Renal pelvis (tissue), 1 donor: ENCODE measurements at regions not wholly inside any gene's neighbourhood (a gene's known extent, or its start where the extent isn't known, plus 50 kb on each side); places are given as distances from the start of the nearest gene placed in this dataset.

Experiments used
- DNase-seq: peaks from one replicate; pipeline ENCODE4 v3.0.0-alpha.2; 2013

DNA sequence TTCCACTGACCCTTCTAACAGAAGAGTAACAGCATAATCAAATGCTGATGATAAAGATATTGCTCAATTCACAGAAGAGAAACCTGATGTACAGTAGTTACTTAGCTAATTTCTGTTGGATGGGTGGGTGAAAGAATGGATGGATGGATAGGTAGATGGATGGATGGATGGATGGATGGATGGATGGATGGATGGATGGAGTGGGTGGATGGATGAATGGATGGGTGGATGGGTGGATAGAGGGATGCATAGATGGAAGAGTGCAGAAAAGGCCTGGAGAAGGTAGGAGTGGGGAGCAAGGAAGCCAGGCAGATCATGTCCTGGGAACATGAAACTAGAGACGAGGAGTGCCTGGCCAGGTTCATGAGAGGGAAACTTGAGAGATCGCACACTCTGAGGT, 520.9 kb downstream of the BCL11B start:
- no peak for DNase-seq

DNA sequence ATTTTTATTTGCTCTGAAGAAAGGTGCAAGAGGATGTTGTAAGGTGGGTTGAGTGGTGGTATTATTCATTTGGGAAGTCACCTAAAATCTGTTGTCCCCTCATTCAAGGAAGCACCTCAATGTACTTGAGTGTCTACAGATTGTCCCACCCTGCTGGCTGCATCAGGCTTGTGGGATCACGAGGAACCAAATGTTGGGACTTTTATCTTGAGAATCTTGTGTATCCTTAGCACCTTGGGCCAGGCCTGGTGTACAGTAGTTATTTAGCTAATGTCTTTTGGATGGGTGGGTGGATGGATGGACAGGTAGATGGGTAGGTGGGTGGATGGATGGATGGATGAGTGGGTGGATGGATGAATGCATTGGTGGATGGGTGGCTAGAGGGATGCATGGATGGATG, 519.3 kb downstream of the BCL11B start:
- no peak for DNase-seq

DNA sequence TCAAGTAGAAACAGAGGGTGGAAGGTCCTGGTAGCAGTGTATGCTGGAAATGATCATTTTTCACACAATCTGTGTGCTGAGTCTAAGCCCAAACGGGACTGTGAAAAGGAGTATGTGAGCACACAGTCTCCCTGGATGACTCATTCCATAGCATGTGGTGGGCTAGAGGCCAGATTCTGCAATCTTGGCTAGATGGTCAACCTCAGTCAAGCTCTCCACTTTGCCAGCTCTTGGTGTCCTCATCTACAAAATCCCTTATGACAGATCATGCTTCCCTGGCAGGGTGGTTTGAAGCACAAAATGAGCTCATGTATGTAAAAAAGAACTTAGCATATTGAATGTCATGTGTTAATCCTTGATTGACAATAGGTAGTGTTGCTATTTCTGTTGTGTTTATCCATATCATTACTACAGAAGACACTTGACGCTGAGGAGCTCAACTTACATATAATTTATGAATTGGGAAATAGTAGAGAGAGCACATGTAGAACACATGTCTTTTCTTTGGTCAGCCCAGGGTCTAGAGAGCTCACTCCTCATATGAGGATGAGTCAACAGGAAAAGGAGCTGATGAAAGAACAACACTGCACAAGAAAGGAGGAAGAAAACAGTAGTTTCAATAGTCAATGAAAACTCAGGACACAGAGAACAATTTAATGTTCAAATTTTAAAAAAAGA, 517.5 kb downstream of the BCL11B start:
- DNase-seq: no peak

DNA sequence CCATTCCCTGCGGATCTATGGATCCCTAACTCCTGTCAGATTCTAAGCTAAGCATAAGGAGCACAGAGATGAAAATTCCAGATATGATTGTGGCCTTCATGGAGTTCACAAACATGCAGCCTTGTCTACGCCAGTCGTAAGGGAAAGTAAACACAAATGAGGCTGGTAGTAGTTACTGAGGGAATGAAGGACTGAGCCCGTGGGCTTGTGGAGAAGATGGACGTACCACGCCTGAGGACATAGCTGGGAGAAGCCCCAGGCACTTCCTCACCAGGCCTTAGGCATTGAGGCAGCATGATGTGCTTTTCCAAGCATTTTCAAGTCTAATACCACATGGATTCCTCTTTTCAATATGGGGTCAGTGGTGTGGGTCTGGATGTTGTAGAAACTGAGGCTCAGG, 515.2 kb downstream of the BCL11B start:
- no peak for DNase-seq

DNA sequence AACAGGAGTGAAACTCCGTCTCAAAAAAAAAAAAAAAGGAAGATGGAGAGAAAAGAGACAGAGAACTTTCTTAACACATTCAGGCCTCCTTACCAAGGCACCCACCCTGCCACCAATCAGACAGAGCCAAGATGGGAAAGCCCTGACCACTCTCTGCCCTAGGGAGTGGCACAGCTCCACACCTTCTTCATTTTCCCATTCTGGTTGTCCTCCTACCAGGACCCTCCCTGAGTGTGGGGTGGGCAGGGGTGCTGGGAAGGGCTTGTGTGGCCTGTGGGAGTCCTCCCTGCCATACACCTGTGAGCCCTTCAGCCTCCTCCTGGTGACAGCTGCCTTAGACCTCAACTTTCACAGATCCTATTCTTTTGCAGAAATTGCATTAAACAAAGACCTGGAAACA, 513.6 kb downstream of the BCL11B start:
- no peak for DNase-seq

DNA sequence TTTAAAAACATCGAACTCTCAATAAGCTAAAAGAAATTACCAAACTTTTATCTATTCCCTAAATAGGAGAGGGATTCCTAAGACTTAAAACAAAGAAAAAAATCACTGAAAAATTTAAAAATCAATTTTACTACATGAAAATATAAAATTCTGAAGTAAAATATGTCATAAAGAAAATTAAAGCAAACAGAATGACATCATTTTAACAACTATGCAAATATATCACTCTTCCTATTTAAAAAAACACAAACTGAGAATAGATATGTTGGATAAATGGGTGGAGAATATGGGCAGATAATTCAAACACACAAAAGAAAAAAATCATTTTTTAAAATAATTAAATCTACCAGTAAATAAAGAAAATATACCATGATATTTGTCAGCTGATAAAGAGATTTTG, 510.0 kb downstream of the BCL11B start:
- no peak for DNase-seq

DNA sequence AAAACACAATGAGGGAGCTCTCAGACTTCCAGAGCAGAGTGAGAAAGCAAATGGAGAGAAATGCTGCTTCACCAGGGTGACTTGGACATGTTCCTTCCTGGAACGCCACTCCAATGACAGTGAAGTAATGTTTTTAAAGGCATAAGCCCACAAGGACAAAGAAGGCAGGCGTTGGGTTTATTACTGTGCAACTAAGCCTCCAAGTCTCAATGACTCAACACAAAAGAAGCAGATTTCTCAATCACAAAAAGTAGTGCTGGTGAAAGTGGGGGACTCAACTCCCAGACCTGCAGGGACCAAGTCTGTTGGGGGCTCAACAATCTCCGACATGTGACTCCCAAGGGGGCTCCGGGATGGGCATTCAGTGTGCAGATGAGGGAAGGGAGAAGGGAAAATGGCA, 505.2 kb downstream of the BCL11B start:
- DNase-seq: no peak

DNA sequence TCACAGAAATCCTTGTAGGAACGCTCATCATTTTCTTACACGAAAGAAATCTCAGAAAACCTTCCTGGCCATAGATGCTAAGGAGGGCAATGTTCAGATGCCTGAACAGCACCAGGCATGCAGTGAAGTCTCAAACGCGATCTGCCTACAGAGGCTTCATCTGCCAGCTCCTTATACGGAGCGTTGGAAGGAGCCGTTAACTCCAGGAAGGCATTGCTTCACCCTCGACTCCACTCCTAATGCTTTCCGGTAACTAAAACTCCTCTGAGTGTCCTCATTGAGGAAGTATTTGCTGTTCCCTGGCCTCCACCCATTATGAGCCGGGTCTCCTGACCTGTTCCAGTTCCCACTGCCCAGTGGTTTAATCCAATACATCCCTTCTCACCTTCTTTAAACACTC, 502.7 kb downstream of the BCL11B start:
- DNase-seq: no peak

DNA sequence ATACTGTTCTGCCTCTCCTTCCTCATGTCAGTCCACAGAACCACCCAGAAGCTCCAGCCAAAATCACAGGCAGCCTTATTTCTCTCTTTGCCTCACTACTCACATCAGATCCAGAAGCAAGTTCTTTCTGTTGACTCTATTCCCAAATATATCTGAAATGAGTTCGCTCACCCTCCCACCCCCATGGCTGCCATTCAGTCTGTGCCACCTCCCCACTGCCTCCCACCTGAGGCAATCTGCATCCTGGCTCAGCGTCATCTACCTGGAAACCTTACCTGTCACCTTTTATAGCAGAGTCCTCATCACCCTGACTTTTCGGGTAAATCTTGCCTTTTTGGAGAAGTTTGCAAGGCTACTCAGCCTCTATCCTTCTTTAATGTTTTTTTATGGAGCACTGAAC, 501.8 kb downstream of the BCL11B start:
- DNase-seq: no peak

DNA sequence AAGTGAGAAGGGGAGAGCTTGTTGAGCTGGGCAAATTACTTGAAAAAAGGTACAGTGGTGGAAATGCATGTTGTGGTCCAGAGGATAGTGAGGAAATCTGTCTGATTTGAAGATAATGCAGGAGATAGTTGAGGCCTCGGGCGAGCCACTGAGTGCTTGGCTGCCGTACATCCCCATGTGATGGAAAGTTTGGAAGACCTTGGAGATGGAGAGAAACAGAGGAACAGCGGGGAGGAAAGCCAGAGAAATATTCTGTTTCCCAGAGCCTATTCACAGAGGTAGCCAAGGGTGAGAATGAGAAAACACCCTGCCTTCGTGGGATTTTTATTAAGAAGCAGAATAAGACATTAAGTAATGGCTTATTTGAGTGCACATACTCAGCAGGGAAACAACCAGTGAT, 498.2 kb downstream of the BCL11B start:
- DNase-seq: no peak

DNA sequence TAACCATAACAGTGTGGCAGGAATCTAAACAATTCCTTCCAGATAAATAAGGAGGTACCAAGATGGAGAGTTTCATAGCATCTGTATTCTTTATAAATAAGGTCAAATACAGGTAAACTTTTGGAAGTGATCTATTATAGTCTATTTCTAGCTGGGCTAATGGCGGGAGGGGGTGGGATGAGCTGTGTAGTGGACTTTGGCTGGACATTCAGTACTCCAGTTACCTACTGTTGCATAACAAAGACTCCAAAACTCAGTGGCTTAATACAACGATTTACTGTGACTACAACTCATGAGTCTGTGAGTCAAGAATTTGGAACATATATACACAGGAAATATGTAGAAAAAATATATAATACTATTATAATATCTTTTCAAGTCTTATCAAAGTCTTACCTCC, 496.1 kb downstream of the BCL11B start:
- no peak for DNase-seq

DNA sequence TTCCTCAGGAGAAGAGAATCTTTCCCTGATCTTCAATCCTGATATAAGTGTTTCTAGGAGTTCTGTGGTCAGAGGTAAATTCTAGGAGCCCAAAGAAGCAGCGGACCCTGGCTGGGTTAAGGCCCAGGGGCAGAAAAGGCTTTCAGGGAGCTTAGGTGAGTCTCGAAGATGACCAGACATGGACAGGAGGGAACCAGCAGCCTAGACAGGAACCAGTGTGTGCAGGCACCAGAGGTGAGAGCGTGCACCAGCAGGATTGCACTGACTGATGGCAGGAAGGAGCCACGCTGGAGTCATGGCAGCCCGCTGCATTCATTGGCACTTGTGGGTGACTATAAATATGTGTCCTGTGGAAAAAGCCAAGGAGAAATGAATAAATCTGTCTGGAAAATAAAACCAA, 489.9 kb downstream of the BCL11B start:
- no peak for DNase-seq

DNA sequence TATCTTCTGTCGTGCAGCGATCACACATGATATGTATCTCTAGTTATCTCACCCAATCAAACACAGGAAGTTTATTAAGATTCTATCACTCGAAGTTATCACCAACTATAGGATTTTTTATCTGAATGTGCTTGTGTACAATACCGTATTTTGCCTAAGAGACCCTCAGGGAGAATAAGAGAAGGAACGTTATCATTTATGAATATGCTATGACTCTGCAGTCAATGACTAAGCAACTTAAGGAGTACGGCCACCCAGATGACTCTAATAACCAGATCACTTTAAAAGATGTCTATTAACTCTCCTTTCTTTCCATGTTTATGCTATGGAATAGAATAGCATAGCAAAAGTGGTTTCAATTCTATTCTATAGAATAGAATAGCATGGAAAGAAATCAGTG, 486.4 kb downstream of the BCL11B start:
- no peak for DNase-seq

DNA sequence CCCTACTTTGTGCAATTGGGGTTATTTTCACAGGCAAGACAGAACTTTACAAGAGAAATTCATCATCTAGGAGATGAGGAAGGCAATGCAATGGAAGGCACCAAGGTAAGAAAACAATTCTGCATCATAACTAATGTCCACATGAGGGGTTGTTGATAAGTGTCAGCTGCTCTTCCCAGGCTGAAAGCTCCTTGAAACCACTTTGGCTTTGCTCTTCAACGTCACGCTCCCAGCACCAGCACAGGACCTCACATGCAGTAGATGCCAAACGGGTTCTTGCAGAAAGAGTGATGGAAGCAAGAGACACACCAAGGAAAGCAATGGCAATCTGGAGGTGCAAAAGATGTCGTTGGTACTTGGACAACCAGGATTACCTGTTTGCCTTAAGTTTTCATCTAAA, 485.5 kb downstream of the BCL11B start:
- DNase-seq: no peak

DNA sequence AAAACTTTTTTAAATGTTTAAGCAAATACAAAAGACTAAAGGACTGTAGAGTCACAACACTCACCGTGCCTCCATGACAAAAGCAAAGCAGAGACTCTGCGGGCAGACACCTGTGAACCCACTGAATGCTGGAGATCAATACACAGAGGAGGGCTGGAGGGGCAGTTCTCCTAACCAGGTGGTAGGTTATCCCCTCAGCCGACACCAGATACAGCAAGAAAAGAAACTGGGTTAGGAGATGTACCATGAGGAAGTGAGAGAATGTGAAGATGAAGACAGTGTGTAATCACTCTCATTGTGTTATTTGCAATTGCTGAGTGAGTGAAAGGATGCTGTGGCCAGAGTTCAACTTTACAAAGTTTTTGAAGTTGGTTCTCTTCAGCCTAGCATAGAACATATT, 480.3 kb downstream of the BCL11B start:
- DNase-seq: no peak

DNA sequence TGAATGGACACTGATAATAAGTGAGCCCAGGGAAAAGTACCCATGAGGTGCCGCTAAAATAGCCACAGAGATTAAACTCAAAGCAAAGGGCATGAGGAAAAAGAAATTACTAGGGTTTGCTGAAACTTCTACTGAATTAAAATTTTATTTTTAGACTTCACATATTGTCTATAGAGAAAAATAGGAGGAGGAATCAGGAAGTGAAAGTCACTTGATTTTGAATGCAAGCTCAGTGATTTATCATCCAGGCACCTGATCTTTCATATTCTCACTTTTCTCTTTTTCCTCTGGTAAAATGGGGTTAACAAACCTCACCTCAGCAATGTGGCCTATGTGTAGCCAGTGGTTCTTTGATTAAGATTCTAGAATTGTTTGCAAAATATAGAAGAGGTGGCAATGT, 479.8 kb downstream of the BCL11B start:
- DNase-seq: no peak

DNA sequence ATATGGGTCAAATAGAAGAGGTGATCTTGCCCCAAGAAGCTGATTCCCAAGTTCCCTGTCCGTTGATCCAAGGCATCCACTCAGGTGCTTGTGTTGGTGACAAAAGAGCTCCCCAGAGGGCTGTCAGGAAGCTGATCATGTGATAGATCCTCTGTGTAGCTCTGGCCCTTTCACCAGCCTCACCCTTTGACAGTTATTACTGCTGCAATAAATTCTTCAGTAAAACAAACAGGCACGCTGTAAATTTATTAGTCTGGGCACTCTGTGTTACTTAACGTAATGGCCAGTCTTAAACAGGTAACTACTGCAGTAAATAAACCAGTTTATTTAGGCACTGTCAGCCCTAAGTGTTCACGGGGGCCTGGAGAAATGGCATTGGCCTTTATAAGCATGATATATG, 473.9 kb downstream of the BCL11B start:
- DNase-seq: no peak

DNA sequence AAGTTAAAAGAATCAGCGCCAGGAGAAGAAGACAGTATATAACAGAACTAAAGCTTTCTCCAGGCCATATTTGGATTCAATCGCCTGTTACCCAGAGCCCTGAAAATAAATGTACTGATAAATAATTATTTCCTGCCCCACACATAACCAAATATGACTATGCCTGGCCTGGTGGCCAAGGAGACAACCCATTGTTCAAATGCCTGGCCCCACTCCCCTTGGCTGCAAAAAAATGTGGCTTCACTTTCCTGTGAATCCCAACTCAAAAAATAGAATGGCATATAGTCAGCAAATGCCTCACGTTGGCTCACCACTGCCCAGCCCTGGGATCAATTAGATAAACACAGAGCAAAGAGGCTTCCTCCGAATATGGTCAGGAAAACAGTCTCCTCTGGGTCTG, 472.1 kb downstream of the BCL11B start:
- no peak for DNase-seq

DNA sequence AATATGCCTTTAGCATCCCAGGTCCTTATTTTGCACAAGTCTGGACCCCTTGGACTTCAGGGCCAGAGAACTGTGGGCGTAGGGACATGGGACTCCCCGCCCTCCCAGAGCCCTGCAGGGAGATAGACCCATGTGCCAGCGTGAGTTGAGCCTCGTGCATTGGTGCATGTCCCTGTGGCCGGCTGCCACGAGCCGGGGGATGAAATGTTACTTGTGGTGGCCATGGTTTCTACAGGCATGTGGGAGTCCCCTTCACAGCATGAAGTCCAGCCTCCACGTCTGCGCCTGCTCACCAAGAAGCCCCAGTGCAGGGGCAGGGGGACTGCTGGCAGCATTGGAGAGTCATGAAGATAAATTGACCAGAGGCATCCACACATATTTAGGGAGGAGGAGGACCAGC, 470.0 kb downstream of the BCL11B start:
- DNase-seq: no peak

DNA sequence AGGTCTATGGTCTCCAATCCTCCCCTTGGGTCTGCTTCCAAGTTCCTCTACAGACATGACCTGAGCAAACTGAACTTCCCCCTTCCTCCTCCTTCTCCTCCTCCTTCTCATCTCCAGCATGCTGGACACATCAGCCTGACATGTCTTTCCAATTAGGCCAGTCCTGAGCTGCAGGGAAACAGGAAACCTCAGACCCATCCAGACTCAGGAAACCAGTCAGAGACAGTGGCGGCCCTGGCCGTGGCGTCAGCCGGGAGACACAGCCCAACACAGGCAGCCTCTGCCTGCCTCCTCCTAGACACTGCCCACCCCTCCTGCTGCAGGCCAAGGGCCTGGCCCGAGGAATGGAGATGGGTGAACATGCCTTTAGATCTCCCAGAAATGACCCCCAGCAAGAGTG, 468.8 kb downstream of the BCL11B start:
- DNase-seq: no peak

DNA sequence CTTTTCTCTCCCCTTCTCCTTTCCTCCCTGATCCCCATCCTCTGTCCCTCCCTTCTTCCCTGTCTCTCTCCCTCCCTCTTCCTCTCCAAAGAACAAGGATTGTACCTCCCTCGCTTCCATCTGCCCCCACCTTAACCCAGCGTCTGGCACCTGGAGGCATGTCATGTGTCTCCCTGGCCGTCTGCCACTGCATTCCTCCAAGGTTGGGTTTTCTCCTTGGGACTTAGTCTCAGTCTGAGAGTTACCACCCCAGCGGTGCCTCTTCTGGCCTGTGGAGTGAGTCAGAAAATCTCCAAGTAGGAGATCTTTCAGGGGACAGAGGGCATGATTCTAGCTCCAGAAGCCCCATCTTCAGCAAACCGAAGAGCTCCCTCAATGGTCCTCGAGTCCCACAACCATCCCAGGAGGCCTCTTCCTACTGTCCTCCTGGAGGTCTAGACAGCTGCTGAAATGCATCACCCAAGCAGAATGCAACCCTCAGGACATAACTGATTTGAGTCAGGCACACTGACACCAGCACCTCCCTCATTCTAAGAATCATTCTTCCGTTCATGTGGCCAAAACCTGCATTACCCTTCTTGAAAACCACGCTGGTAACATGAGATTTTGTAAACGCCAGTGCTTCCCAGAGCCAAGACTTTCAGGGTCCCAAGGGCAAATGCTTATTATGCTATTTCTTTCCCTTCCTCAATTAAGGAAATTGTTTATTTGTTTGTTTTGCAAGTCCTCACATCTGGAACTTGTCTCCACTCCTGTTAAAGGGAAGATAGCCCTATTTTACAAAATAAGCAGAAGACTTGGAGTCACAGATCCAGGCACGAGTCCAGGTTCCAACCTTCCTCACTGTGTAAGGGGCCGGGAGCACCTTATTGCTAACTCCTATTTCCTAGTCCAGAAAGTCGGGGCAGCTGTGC, 463.2 kb downstream of the BCL11B start:
- DNase-seq: no peak

DNA sequence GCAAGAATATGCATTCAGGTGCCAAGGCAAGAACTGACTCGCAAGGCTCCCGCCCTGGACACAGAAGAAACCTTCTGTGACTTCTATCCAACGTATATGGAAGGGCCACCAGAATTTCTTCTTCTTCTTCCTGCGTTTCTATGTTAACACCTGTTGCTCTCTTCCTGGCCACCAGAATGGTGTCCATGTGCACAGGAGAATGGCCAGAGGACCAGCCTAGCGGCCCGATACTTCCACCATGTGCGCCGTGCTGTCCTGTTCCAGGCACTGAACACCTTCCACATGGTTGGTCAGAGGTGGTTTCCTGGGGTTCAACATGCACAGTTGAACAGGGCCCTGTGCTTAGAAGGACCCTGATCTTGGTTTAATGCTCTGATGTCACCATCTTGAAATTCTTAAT, 455.8 kb downstream of the BCL11B start:
- DNase-seq: no peak

DNA sequence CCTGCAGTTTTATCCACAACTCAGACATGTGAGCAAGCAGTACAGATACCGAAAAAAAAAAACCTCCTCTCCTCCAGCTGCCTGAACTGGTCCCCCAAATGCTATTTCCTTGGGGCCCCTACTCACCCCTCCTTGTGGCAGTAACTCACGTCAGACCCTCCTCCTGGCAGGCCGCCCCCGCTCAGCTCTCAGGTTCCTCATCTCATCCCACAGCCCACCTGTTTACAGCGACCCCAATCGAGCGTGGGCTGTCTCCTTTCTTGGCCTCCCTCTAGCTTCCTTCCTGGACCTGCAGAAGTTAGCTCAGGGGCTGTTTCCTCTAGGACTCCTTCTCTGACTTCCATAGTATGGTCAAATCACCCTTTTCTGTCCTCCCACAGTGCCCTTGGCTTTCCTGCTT, 455.3 kb downstream of the BCL11B start:
- DNase-seq: no peak
